Gastroesophageal sphincter (tissue), 4 donors: ENCODE measurements at regions not wholly inside any gene's neighbourhood (a gene's known extent, or its start where the extent isn't known, plus 50 kb on each side); places are given as distances from the start of the nearest gene placed in this dataset.

Experiments
- ATAC-seq: fragments of 150-250 bp; one replicate; pipeline ENCODE4 v1.9.1; 2016; ENCODE audit warnings: mild to moderate bottlenecking, moderate library complexity
- H3K27ac ChIP-seq, 4 donors: fragments of 200-600 bp; sonication (generic) in 3 of 4; 1 replicate in 3 of 4; 2 replicates in 1 of 4; pipeline ENCODE4 v1.5.1; 2016 to 2019
- H3K27me3 ChIP-seq: fragments of 200-600 bp; sonication (generic); one replicate; pipeline ENCODE4 v1.5.1; 2019
- H3K36me3 ChIP-seq, 2 donors: fragments of 200-600 bp; sonication (generic); one replicate each; pipeline ENCODE4 v1.5.1; 2019; ENCODE audit warnings: control low read depth in 1 of 2
- H3K4me1 ChIP-seq, 3 donors: fragments of 200-600 bp; sonication (generic); 1 replicate in 2 of 3; 2 replicates in 1 of 3; pipeline ENCODE4 v1.5.1; 2016 to 2019; ENCODE audit warnings: control low read depth in 2 of 3
- H3K4me3 ChIP-seq, 2 donors: fragments of 200-600 bp; sonication (generic); one replicate each; pipeline ENCODE4 v1.5.1; 2019; ENCODE audit warnings: mild to moderate bottlenecking in 1 of 2, moderate library complexity in 1 of 2
- H3K9me3 ChIP-seq, 3 donors: fragments of 200-600 bp; sonication (generic); one replicate each; pipeline ENCODE4 v1.5.1; 2017 to 2019; ENCODE audit warnings: control low read depth in 2 of 3
- EP300 ChIP-seq: sonication (generic); formaldehyde crosslinking; IDR thresholded peaks from one replicate; pipeline ENCODE4 v1.6.1; 2017; ENCODE audit warnings: antibody characterized with exemption, mild to moderate bottlenecking
- POLR2A ChIP-seq, 2 donors: fragments of 450-650 bp; IDR thresholded peaks; one replicate each; pipeline ENCODE4 v1.6.1; 2017; ENCODE audit warnings: antibody characterized with exemption in 2 of 2, mild to moderate bottlenecking in 2 of 2, moderate library complexity in 1 of 2
- POLR2AphosphoS5 ChIP-seq: sonication (generic); formaldehyde crosslinking; IDR thresholded peaks from one replicate; pipeline ENCODE4 v1.6.1; 2017; ENCODE audit warnings: antibody characterized with exemption
- WGBS, 2 donors: methylation state at CpG; one replicate each; pipeline ENCODE4 v1.1.5; 2018; ENCODE audit warnings: low coverage in 1 of 2; 5-methylcytosine and 5-hydroxymethylcytosine counted together
- TF ChIP-seq, protein P1 (sequence below), 4 experiments: fragments of 200-600 bp in 2 of 4; fragments of 450-650 bp in 2 of 4; sonication (generic) in 1 of 4; IDR thresholded peaks; one replicate each; pipeline ENCODE4 v1.5.1; 2017 to 2019; ENCODE audit warnings: antibody characterized with exemption in 4 of 4, mild to moderate bottlenecking in 2 of 4, moderate library complexity in 2 of 4

DNA sequence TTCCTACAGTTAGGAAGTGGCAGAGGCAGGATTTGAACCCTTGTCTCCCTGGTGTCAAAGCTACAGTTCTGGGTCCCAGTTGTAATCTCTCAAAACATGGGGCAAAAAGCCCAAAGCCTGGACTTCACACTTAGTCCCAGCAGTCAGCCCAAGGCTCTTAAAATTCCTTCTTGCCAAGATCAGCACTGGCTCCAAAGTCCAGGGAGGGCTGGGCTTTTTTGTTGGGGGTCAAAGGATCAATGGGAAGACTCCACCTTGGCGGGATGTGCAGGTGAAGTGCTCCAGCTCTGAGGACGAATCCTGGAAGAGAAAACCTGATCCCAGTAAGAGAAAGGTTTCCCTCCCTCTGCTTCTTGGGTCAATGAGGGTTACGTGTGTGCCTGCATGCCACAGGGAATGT lies 195.5 kb downstream of the HAPSTR1 start:
- Histone ChIP-seq H3K27me3 (no peaks in the 10 kb centered on the region), H3K36me3 (no peaks in the 10 kb centered on the region), H3K4me1 (no peaks in the 10 kb centered on the region), H3K4me3 (no peak overlapping the region), H3K27ac (no peak overlapping the region), H3K9me3 (no peaks in the 10 kb centered on the region)
- no peak for ATAC-seq
- TF ChIP-seq POLR2AphosphoS5 (no peak), POLR2A (IDR thresholded peaks at IDR 0.05) (no peak), EP300 (no peak)
- TF ChIP-seq, protein P1, sequence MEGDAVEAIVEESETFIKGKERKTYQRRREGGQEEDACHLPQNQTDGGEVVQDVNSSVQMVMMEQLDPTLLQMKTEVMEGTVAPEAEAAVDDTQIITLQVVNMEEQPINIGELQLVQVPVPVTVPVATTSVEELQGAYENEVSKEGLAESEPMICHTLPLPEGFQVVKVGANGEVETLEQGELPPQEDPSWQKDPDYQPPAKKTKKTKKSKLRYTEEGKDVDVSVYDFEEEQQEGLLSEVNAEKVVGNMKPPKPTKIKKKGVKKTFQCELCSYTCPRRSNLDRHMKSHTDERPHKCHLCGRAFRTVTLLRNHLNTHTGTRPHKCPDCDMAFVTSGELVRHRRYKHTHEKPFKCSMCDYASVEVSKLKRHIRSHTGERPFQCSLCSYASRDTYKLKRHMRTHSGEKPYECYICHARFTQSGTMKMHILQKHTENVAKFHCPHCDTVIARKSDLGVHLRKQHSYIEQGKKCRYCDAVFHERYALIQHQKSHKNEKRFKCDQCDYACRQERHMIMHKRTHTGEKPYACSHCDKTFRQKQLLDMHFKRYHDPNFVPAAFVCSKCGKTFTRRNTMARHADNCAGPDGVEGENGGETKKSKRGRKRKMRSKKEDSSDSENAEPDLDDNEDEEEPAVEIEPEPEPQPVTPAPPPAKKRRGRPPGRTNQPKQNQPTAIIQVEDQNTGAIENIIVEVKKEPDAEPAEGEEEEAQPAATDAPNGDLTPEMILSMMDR (IDR thresholded peaks at IDR 0.05), result no peak
- 52% methylated on average over 3 of the region's 3 CpGs; no CpG with 5 or more reads in 1 of the 2 donors for WGBS, 2 donors

DNA sequence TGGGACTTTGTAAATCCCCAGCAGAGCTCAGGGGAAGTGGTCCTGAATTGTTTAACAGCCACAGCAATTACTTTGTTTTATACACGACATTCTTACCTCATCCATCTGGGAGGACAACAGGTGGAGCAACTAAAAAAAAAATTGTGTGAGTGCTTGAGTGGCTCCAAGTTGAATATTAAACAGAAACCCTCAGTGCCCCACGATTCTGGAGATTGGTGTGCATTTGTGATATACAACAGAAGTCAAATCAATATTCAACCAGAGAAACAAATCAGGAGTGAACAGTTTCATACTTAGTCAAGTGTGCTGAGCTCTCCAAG lies 204.8 kb downstream of the HAPSTR1 start:
- Histone ChIP-seq H3K9me3 (no peaks in the 10 kb centered on the region), H3K4me1 (no peaks in the 10 kb centered on the region), H3K27ac (no peak overlapping the region), H3K27me3 (no peaks in the 10 kb centered on the region), H3K36me3 (no peaks in the 10 kb centered on the region), H3K4me3 (no peak overlapping the region)
- no peak for ATAC-seq
- TF ChIP-seq, protein P1 (IDR thresholded peaks at IDR 0.05), result no peak
- TF ChIP-seq POLR2AphosphoS5 (no peak), POLR2A (IDR thresholded peaks at IDR 0.05) (no peak), EP300 (no peak)
- 17% methylated on average over 2 of the region's 2 CpGs; no CpG with 5 or more reads in 1 of the 2 donors for WGBS, 2 donors

DNA sequence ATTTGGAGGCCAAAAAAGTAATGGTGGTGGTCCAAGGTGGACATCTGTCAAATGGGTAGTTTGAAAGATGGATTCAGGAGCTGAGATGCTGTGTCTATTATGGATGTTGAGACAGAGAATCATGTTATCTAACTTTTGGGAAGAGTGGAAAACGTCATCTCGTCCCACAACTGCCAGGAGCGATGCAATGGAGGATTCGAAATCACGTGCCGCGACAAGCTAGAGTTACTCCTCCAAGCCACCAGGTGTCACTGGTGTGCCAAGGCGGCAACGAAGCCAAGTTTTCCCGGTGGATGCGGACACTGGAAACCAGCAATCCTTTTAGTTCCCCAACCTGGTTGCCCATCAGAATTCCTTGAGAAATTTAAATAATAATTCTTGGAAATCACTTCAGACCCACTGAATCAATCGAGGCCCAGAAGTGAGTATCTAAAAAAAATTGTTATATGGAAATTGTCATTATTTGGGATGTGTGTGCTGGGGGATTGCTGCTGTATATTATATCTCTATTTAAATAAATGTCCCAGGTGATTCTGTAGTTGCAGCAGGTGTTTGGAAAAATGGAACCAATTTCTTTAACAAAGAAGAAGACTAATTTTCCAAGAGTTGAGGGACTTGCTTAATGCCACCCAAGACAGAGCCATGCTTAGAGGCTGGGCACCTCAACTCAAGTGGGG lies 206.1 kb downstream of the HAPSTR1 start:
- no peak overlapping the region for H3K4me3 ChIP-seq
- WGBS, 2 donors, result 37 to 44% methylated on average over 3 to 12 of the region's 12 CpGs
- TF ChIP-seq, protein P1 (IDR thresholded peaks at IDR 0.05), result peak; percentile 67 to 84 (median 79)
- TF ChIP-seq POLR2A (IDR thresholded peaks at IDR 0.05) (no peak), EP300 (no peak), POLR2AphosphoS5 (peak; percentile 37)
- H3K4me1 ChIP-seq, result no peaks in the 10 kb centered on the region
- no peaks in the 10 kb centered on the region for H3K36me3 ChIP-seq
- no peaks in the 10 kb centered on the region for H3K9me3 ChIP-seq
- H3K27me3 ChIP-seq, result no peaks in the 10 kb centered on the region
- no peak overlapping the region for H3K27ac ChIP-seq
- no peak for ATAC-seq

DNA sequence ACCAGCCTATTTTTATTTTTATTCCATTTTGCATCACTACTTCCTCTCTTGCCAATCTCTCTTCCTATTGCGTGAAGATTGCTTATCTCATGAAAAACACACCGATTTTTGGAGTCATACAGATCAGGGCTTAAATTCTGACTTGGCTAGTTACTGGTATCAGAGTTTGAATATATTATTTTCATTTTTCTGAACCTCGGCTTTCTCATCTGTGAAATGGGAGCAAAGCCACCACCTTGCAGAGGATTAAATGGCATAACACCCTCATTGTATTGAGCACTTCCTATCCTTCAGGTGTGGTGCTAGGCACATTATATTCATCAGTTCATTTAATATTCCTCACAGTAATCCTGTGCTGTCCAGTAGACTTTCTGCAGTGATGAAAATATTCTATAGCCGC lies 208.8 kb downstream of the HAPSTR1 start:
- TF ChIP-seq, protein P1 (IDR thresholded peaks at IDR 0.05), result no peak
- TF ChIP-seq EP300 (no peak), POLR2A (IDR thresholded peaks at IDR 0.05) (no peak), POLR2AphosphoS5 (no peak)
- 69 to 100% methylated on average over 4 of the region's 4 CpGs for WGBS, 2 donors
- no peaks in the 10 kb centered on the region for H3K36me3 ChIP-seq
- no peaks in the 10 kb centered on the region for H3K9me3 ChIP-seq
- no peaks in the 10 kb centered on the region for H3K27me3 ChIP-seq
- H3K4me3 ChIP-seq, result no peak overlapping the region
- ATAC-seq, result no peak
- no peaks in the 10 kb centered on the region for H3K4me1 ChIP-seq
- no peak overlapping the region for H3K27ac ChIP-seq

DNA sequence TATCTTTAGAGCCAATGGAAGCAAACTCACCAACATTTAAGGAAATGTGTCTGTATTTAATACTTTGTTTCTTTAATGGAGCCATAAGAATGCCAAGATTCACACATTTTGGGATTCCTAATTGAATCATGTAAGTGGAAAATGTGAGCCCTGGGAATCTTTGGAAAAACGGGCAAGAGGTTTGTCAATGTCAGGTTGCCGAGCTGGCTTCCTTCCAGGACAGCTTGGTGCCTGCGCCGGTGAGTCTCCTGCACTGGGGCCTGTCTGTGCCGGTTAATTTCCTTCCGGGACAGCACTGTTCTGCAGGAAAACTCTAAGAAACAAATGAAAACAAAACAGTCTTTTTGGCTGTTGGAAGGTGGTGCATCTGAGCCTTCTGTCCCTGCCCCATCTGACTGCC lies 210.6 kb downstream of the HAPSTR1 start:
- no peak for TF ChIP-seq POLR2AphosphoS5
- TF ChIP-seq POLR2A (IDR thresholded peaks at IDR 0.05), result no peak
- TF ChIP-seq, protein P1 (IDR thresholded peaks at IDR 0.05), result no peak
- TF ChIP-seq EP300, result no peak
- Histone ChIP-seq H3K4me1 (no peaks in the 10 kb centered on the region), H3K4me3 (no peak overlapping the region), H3K36me3 (no peaks in the 10 kb centered on the region), H3K9me3 (no peaks in the 10 kb centered on the region), H3K27ac (no peak overlapping the region), H3K27me3 (no peaks in the 10 kb centered on the region)
- ATAC-seq, result no peak
- WGBS, 2 donors, result 49 to 52% methylated on average over 5 to 6 of the region's 6 CpGs
